GM12891 (cell line): ENCODE measurements at regions not wholly inside any gene's neighbourhood (a gene's known extent, or its start where the extent isn't known, plus 50 kb on each side); places are given as distances from the start of the nearest gene placed in this dataset.
"Not testable (repeated sequence)": the region's sequence is repeated elsewhere in the genome, so short reads cannot be mapped to it uniquely, and the experiment has no call there.

Experiments
- PAX5 ChIP-seq: IDR thresholded peaks from 2 replicates; pipeline ENCODE4 v1.6.1; 2011; ENCODE audit warnings: low read length, moderate library complexity, mild to moderate bottlenecking; ENCODE audit not compliant: insufficient read depth, severe bottlenecking
- POLR2A ChIP-seq: IDR thresholded peaks from 2 replicates; pipeline ENCODE4 v1.6.1; 2011; ENCODE audit warnings: low read depth, low read length, control low read depth
- TAF1 ChIP-seq: IDR thresholded peaks from 2 replicates; pipeline ENCODE4 v1.6.1; 2011; ENCODE audit warnings: low read depth, low read length, control low read depth

DNA sequence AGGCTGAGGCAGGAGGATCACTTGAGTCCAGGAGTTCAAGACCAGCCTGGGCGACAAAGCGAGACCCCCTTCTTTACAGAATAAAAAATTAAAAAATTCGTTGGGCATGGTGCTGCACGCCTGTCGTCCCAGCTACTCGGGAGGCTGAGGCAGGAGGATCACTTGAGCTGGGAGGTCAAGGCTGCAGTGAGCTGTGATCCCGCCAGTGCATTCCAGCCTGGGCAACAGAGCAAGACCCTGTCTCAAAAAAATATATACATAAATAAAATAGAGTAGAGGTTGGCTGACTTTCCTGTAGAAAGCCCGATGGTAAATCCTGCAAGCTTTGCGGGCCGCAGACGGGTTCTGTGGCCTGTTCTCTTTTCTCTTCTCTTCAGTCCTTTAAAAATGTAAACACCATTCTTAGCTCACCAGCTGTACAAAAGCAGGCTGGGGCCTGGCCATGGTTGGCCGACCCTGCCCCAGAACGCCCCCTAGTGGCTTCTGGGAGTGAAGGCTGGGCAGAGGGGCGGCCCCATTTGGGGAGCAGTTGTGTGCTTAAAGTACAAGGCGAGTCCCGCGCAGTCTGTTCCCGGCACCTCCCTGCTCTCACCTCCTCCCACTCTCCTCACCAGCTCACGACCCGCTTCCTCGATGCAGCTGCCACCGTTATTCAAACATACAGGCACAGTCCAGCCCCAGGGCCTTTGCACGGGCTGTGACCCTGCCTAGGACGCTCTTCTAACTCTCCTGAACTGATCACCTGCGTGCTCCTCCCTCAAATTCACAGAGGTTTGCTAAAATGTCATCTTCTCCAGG is 109.5 kb downstream of the CRLF3 start:
- TF ChIP-seq POLR2A, TAF1: not testable (repeated sequence)
- TF ChIP-seq PAX5, result peak; percentile 97
